HEK293 (cell line): ENCODE measurements at regions not wholly inside any gene's neighbourhood (a gene's known extent, or its start where the extent isn't known, plus 50 kb on each side); places are given as distances from the start of the nearest gene placed in this dataset.

Experiments
- OVOL3 ChIP-seq: fragments of 450-650 bp; formaldehyde crosslinking; IDR thresholded peaks from 2 replicates; pipeline ENCODE4 v1.5.1; 2016; ENCODE audit warnings: missing biosample characterization, missing genetic modification characterization
- PRDM1 ChIP-seq: fragments of 450-650 bp; formaldehyde crosslinking; IDR thresholded peaks from 2 replicates; pipeline ENCODE4; 2016; ENCODE audit warnings: missing biosample characterization, missing genetic modification characterization
- WT1 ChIP-seq: fragments of 450-650 bp; formaldehyde crosslinking; IDR thresholded peaks from 2 replicates; pipeline ENCODE4 v1.5.1; 2016; ENCODE audit warnings: missing biosample characterization, missing genetic modification characterization
- ZBTB44 ChIP-seq: fragments of 450-650 bp; IDR thresholded peaks from 2 replicates; pipeline ENCODE4 v1.5.1; 2018; ENCODE audit warnings: missing biosample characterization, mild to moderate bottlenecking, missing genetic modification characterization
- ZNF16 ChIP-seq: fragments of 450-650 bp; formaldehyde crosslinking; IDR thresholded peaks from 2 replicates; pipeline ENCODE4 v1.5.1; 2016; ENCODE audit warnings: low read depth, missing biosample characterization, missing genetic modification characterization
- ZNF292 ChIP-seq: fragments of 450-650 bp; formaldehyde crosslinking; IDR thresholded peaks from 2 replicates; pipeline ENCODE4 v1.5.1; 2016; ENCODE audit warnings: low read depth, missing biosample characterization, missing genetic modification characterization, borderline replicate concordance
- ZNF544 ChIP-seq: fragments of 450-650 bp; formaldehyde crosslinking; IDR thresholded peaks from 2 replicates; pipeline ENCODE4 v1.5.0; 2017; ENCODE audit warnings: missing biosample characterization, missing genetic modification characterization
- ZNF571 ChIP-seq: fragments of 450-650 bp; formaldehyde crosslinking; IDR thresholded peaks from 2 replicates; pipeline ENCODE4 v1.5.0; 2017; ENCODE audit warnings: missing biosample characterization, missing genetic modification characterization
- ZNF692 ChIP-seq: fragments of 450-650 bp; formaldehyde crosslinking; IDR thresholded peaks from 2 replicates; pipeline ENCODE4 v1.5.1; 2016; ENCODE audit warnings: missing biosample characterization, missing genetic modification characterization
- ZNF747 ChIP-seq: fragments of 450-650 bp; formaldehyde crosslinking; IDR thresholded peaks from 2 replicates; pipeline ENCODE4 v1.5.1; 2016; ENCODE audit warnings: missing biosample characterization, missing genetic modification characterization
- ZNF776 ChIP-seq: fragments of 450-650 bp; formaldehyde crosslinking; IDR thresholded peaks from 2 replicates; pipeline ENCODE4 v1.5.0; 2017; ENCODE audit warnings: missing biosample characterization, missing genetic modification characterization, borderline replicate concordance
- ZXDB ChIP-seq: fragments of 450-650 bp; formaldehyde crosslinking; IDR thresholded peaks from 2 replicates; pipeline ENCODE4 v1.5.1; 2016; ENCODE audit warnings: missing biosample characterization, missing genetic modification characterization

GRCh38 chr1:69513601-69514000, 54.1 kb upstream of the LRRC7 start (continued):
- TF ChIP-seq ZBTB44 (tag by site-specific recombination), result no peak
- TF ChIP-seq ZNF692 (tag by site-specific recombination), result no peak
- TF ChIP-seq WT1, result no peak
- no peak for TF ChIP-seq PRDM1 (tag by site-specific recombination)
- no peak for TF ChIP-seq ZNF776 (tag by site-specific recombination)
- TF ChIP-seq ZNF571 (tag by site-specific recombination), result no peak
- TF ChIP-seq OVOL3 (tag by site-specific recombination), result no peak
- no peak for TF ChIP-seq ZNF292 (tag by site-specific recombination)
- no peak for TF ChIP-seq ZXDB (tag by site-specific recombination)
- TF ChIP-seq ZNF16, result no peak
- TF ChIP-seq ZNF544 (tag by site-specific recombination), result no peak
- TF ChIP-seq ZNF747 (tag by site-specific recombination), result no peak
